ENCODE measurements at regions not wholly inside any gene's neighbourhood (a gene's known extent, or its start where the extent isn't known, plus 50 kb on each side); places are given as distances from the start of the nearest gene placed in this dataset.

- no peak for DNase-seq
These were observed 571.6 kb upstream of the CCDC54 start for GRCh38 chr3:106805625-106806024.

- DNase-seq: no peak
These were observed 570.3 kb upstream of the CCDC54 start for GRCh38 chr3:106806964-106807363.

- no peak for DNase-seq
These were observed 568.2 kb upstream of the CCDC54 start for GRCh38 chr3:106809041-106809440.

GRCh38 chr3:106809623-106810299 is 567.5 kb upstream of the CCDC54 start:
- DNase-seq: no peak

GRCh38 chr3:106810300-106810875 is 566.9 kb upstream of the CCDC54 start:
- no peak for DNase-seq

GRCh38 chr3:106811376-106811775 is 565.9 kb upstream of the CCDC54 start:
- DNase-seq: no peak

- DNase-seq: no peak
These were observed 563.5 kb upstream of the CCDC54 start for GRCh38 chr3:106813742-106814141.

GRCh38 chr3:106814231-106814630 is 563.0 kb upstream of the CCDC54 start:
- DNase-seq: no peak

GRCh38 chr3:106816838-106817237 is 560.4 kb upstream of the CCDC54 start:
- DNase-seq: no peak

GRCh38 chr3:106817706-106818105 is 559.5 kb upstream of the CCDC54 start:
- no peak for DNase-seq

- no peak for DNase-seq
These were observed 557.8 kb upstream of the CCDC54 start for GRCh38 chr3:106819440-106819839.

- no peak for DNase-seq
These were observed 556.4 kb upstream of the CCDC54 start for GRCh38 chr3:106820726-106821362.

- DNase-seq: no peak
These were observed 555.4 kb upstream of the CCDC54 start for GRCh38 chr3:106821801-106822200.

GRCh38 chr3:106822204-106822603 is 555.0 kb upstream of the CCDC54 start:
- DNase-seq: no peak

- no peak for DNase-seq
These were observed 553.5 kb upstream of the CCDC54 start for GRCh38 chr3:106823701-106824100.

GRCh38 chr3:106824856-106825255 is 552.4 kb upstream of the CCDC54 start:
- DNase-seq: no peak

GRCh38 chr3:106825962-106826605 is 551.2 kb upstream of the CCDC54 start:
- no peak for DNase-seq

- no peak for DNase-seq
These were observed 550.4 kb upstream of the CCDC54 start for GRCh38 chr3:106826791-106827311.

GRCh38 chr3:106827515-106828213 is 549.6 kb upstream of the CCDC54 start:
- DNase-seq: no peak

GRCh38 chr3:106829206-106829605 is 548.0 kb upstream of the CCDC54 start:
- DNase-seq: no peak

GRCh38 chr3:106830334-106830733 is 546.9 kb upstream of the CCDC54 start:
- DNase-seq: no peak

GRCh38 chr3:106836906-106837305 is 540.3 kb upstream of the CCDC54 start:
- no peak for DNase-seq

GRCh38 chr3:106837616-106838015 is 539.6 kb upstream of the CCDC54 start:
- DNase-seq: no peak

Data from NCI-H2029 treated with DMSO at 0.1 percent for 48 hours (cell line).